Neutrophil (primary cell): ENCODE measurements at regions not wholly inside any gene's neighbourhood (a gene's known extent, or its start where the extent isn't known, plus 50 kb on each side); places are given as distances from the start of the nearest gene placed in this dataset.

ENCODE experiments used
- H3K27ac ChIP-seq: fragments of 200-600 bp; sonication (generic); 2 replicates; pipeline ENCODE4 v1.5.1; 2016; ENCODE audit warnings: mild to moderate bottlenecking, moderate library complexity
- H3K27me3 ChIP-seq: fragments of 200-600 bp; sonication (generic); 2 replicates; pipeline ENCODE4 v1.6.0; 2016; ENCODE audit warnings: mild to moderate bottlenecking
- H3K36me3 ChIP-seq: fragments of 200-600 bp; sonication (generic); 2 replicates; pipeline ENCODE4 v1.5.1; 2017
- H3K4me1 ChIP-seq, 2 experiments: fragments of 200-600 bp in 1 of 2; sonication (generic) in 1 of 2; 1 replicate in 1 of 2; 2 replicates in 1 of 2; pipeline versions ENCODE4 v1.5.1 to v1.6.1; 2013 to 2016; ENCODE audit warnings: low read depth in 1 of 2, low read length in 1 of 2, mild to moderate bottlenecking in 1 of 2, moderate library complexity in 1 of 2; ENCODE audit not compliant: control insufficient read depth in 1 of 2, insufficient read depth in 1 of 2
- H3K4me3 ChIP-seq, 2 experiments: fragments of 200-600 bp in 1 of 2; sonication (generic) in 1 of 2; 1 replicate in 1 of 2; 2 replicates in 1 of 2; pipeline ENCODE4 v1.5.1; 2013 to 2016; ENCODE audit warnings: low read depth in 1 of 2, low read length in 1 of 2, mild to moderate bottlenecking in 1 of 2, moderate library complexity in 1 of 2
- H3K9me3 ChIP-seq: fragments of 200-600 bp; sonication (generic); 2 replicates; pipeline ENCODE4 v1.5.1; 2016
- CTCF ChIP-seq: fragments of 200-600 bp; sonication (generic); IDR thresholded peaks from 2 replicates; pipeline ENCODE4 v1.5.1; 2016; ENCODE audit warnings: antibody characterized with exemption

DNA sequence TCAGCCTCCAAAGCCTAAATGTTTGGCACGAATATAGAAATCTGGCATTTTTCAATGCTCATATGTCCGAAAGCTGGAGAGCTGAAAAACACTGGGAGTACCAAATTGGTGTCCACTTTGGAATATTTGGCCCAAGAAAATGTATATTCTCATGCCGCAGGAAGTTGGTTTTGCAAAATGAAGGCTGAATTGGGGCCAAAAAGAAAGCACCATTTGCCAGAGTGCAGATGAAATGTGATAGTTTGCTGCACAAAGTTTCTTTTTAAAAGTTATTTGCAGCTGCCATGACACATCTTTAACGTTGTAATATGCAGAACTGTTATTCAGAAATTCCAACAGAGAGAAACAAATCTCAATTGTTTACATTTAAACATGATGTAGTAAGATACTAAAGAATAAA is 124.2 kb upstream of the LYPLAL1 start:
- H3K9me3 ChIP-seq, result no peaks in the 10 kb centered on the region
- no peak overlapping the region for H3K27ac ChIP-seq
- H3K4me3 ChIP-seq, result no peak overlapping the region
- H3K27me3 ChIP-seq, result no peaks in the 10 kb centered on the region
- no peaks in the 10 kb centered on the region for H3K36me3 ChIP-seq
- H3K4me1 ChIP-seq, result no peaks in the 10 kb centered on the region
- TF ChIP-seq CTCF, result no peak

- H3K4me3 ChIP-seq, result no peak overlapping the region
- H3K4me1 ChIP-seq, result no peaks in the 10 kb centered on the region
- no peaks in the 10 kb centered on the region for H3K9me3 ChIP-seq
- H3K27me3 ChIP-seq, result no peaks in the 10 kb centered on the region
- TF ChIP-seq CTCF, result no peak
- H3K36me3 ChIP-seq, result no peaks in the 10 kb centered on the region
- H3K27ac ChIP-seq, result no peak overlapping the region
Observed at GRCh38 chr1:219050086-219050821, 123.4 kb upstream of the LYPLAL1 start.

DNA sequence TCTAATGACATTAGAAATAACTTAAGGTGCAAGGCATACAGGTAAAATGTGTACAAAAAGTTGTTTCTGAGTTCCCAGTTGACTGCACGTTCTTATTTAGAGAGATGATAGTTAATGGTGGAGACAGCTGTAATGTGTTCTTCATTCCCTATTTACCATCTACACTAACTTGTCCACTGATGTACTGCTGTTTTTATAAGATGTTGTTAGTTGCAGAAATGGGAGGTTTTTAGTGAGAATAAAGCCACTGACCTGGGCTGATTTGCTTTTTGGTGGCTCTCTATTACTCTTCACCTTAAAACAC is 122.9 kb upstream of the LYPLAL1 start:
- TF ChIP-seq CTCF, result no peak
- no peaks in the 10 kb centered on the region for H3K4me1 ChIP-seq
- H3K9me3 ChIP-seq, result no peaks in the 10 kb centered on the region
- H3K36me3 ChIP-seq, result no peaks in the 10 kb centered on the region
- H3K4me3 ChIP-seq, result no peak overlapping the region
- no peaks in the 10 kb centered on the region for H3K27me3 ChIP-seq
- no peak overlapping the region for H3K27ac ChIP-seq

GRCh38 chr1:219051547-219051946 is 122.1 kb upstream of the LYPLAL1 start:
- TF ChIP-seq CTCF, result no peak
- no peaks in the 10 kb centered on the region for H3K4me1 ChIP-seq
- H3K4me3 ChIP-seq, result no peak overlapping the region

DNA sequence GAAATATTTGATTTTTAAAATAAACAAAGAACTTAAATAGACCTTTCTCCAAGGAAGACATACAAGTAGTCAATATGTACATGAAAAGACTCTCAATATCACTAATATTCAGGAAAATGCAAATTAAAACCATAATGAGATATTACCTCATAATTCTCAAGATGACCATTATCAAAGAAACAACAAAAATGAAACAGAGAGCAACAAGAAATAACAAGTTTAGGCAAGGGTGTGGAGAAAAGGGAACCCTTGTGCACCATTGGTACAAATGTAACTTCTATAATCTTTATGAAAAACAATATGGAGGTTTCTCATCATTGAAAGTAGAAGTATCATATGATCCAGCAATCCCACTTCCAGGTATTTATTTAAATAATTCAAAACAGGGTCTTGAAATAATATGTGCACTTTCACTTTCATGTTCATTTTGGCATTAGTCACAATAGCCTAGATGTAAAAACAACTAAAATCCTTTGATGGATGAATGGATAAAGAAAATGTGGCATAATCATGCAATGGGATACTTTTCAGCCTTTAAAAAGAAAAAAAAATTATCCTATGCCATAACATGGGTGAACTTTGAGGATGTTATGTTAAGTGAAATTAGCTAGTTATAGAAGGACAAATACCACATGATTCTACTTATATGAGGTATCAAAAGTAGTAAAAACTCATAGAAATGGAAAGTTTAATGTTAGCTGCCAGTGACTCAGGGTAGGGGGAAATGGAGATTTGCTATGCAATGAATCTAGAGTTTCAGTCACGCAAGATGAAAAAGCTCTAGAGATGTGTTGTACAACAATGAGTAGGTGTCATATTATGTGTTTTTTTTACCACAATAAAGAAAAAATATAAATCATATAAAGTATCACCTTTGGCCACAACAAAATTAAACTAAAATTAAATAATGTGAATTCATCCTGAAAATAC is 114.5 kb upstream of the LYPLAL1 start:
- no peak for TF ChIP-seq CTCF
- no peaks in the 10 kb centered on the region for H3K36me3 ChIP-seq
- no peak overlapping the region for H3K4me3 ChIP-seq
- no peaks in the 10 kb centered on the region for H3K27me3 ChIP-seq
- H3K27ac ChIP-seq, result no peak overlapping the region
- H3K4me1 ChIP-seq, result no peaks in the 10 kb centered on the region
- H3K9me3 ChIP-seq, result no peaks in the 10 kb centered on the region

More at GRCh38 chr1:219051547-219051946, 122.1 kb upstream of the LYPLAL1 start:
- H3K27me3 ChIP-seq, result no peaks in the 10 kb centered on the region
- no peaks in the 10 kb centered on the region for H3K36me3 ChIP-seq
- no peak overlapping the region for H3K27ac ChIP-seq
- H3K9me3 ChIP-seq, result no peaks in the 10 kb centered on the region
